ENCODE measurements at regions not wholly inside any gene's neighbourhood (a gene's known extent, or its start where the extent isn't known, plus 50 kb on each side); places are given as distances from the start of the nearest gene placed in this dataset.

- DNase-seq (ENCODE audit: low read depth) = no peak
These were observed 269.6 kb upstream of the PLXNA2 start for GRCh38 chr1:208513799-208514198.

- DNase-seq (ENCODE audit: low read depth) = no peak
These were observed 270.9 kb upstream of the PLXNA2 start for GRCh38 chr1:208515129-208515528.

GRCh38 chr1:208516780-208517179, 272.6 kb upstream of the PLXNA2 start:
- no peak for DNase-seq (ENCODE audit: low read depth)

- no peak for DNase-seq (ENCODE audit: low read depth)
These were observed 276.4 kb upstream of the PLXNA2 start for GRCh38 chr1:208520438-208521099.

GRCh38 chr1:208521534-208521933, 277.4 kb upstream of the PLXNA2 start:
- DNase-seq (ENCODE audit: low read depth) = no peak

GRCh38 chr1:208523007-208523406, 278.8 kb upstream of the PLXNA2 start:
- no peak for DNase-seq (ENCODE audit: low read depth)

- no peak for DNase-seq (ENCODE audit: low read depth)
These were observed 280.2 kb upstream of the PLXNA2 start for GRCh38 chr1:208524376-208524775.

- DNase-seq (ENCODE audit: low read depth) = no peak
These were observed 280.7 kb upstream of the PLXNA2 start for GRCh38 chr1:208524925-208525324.

GRCh38 chr1:208525417-208525816, 281.2 kb upstream of the PLXNA2 start:
- no peak for DNase-seq (ENCODE audit: low read depth)

- no peak for DNase-seq (ENCODE audit: low read depth)
These were observed 282.5 kb upstream of the PLXNA2 start for GRCh38 chr1:208526613-208527125.

- no peak for DNase-seq (ENCODE audit: low read depth)
These were observed 283.0 kb upstream of the PLXNA2 start for GRCh38 chr1:208527156-208527555.

GRCh38 chr1:208528578-208529240, 284.5 kb upstream of the PLXNA2 start:
- no peak for DNase-seq (ENCODE audit: low read depth)

GRCh38 chr1:208531003-208531750, 287.0 kb upstream of the PLXNA2 start:
- DNase-seq (ENCODE audit: low read depth) = no peak

- DNase-seq (ENCODE audit: low read depth) = no peak
These were observed 289.8 kb upstream of the PLXNA2 start for GRCh38 chr1:208533746-208534598.

- DNase-seq (ENCODE audit: low read depth) = no peak
These were observed 290.4 kb upstream of the PLXNA2 start for GRCh38 chr1:208534599-208534897.

- DNase-seq (ENCODE audit: low read depth) = no peak
These were observed 290.8 kb upstream of the PLXNA2 start for GRCh38 chr1:208534979-208535378.

GRCh38 chr1:208535511-208535910, 291.3 kb upstream of the PLXNA2 start:
- DNase-seq (ENCODE audit: low read depth) = no peak

- no peak for DNase-seq (ENCODE audit: low read depth)
These were observed 292.0 kb upstream of the PLXNA2 start for GRCh38 chr1:208536212-208536611.

- no peak for DNase-seq (ENCODE audit: low read depth)
These were observed 293.0 kb upstream of the PLXNA2 start for GRCh38 chr1:208537198-208537597.

GRCh38 chr1:208538078-208538477, 293.9 kb upstream of the PLXNA2 start:
- no peak for DNase-seq (ENCODE audit: low read depth)

GRCh38 chr1:208538587-208538986, 294.4 kb upstream of the PLXNA2 start:
- no peak for DNase-seq (ENCODE audit: low read depth)

- no peak for DNase-seq (ENCODE audit: low read depth)
These were observed 296.5 kb upstream of the PLXNA2 start for GRCh38 chr1:208540724-208541123.
